SHP77 treated with DMSO at 0.1 percent for 48 hours (cell line): ENCODE measurements at regions not wholly inside any gene's neighbourhood (a gene's known extent, or its start where the extent isn't known, plus 50 kb on each side); places are given as distances from the start of the nearest gene placed in this dataset.
"Not testable (repeated sequence)": the region's sequence is repeated elsewhere in the genome, so short reads cannot be mapped to it uniquely, and the experiment has no call there.

Experiments used
- DNase-seq: peaks from one replicate; lab custom pipeline; 2025; lab: John Stamatoyannopoulos, UW

DNA sequence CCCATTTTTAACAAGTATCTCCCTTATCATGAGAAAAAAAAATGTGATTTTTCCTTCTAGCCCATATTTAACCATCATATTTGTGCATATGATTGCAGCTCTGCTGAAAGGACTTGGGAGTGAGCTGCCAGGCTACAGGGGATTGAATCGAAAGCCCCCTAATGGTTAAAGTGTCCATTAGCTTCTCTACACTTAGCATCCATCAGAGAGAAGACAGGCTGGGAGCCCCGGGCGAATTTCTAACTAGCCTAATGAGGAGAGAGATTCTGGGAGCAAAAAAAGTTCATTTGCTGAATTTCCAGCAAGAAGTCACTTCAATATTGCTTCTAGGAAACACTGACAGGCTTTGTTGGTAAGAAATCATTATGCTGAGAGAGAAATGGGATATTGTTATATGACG, 848.8 kb downstream of the TDRD15 start:
- no peak for DNase-seq

DNA sequence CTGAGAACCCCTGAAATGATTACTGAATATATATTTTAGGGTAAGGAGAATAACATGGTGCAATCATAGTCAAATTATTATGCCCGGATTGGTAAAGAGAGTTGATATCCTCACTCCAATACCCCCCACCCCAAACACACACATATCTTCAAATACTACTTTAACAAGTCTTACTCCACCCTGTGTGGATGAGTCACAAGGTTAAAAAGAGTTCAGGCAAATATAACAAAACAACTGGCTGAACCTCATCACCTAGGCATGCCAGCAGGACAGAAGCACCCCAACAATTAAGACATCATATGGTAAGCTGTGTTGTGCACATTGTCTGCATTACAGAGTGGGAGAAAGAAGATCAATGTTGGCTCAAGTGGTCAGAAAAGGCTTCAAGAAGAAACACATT, 857.4 kb downstream of the TDRD15 start:
- DNase-seq = no peak

DNA sequence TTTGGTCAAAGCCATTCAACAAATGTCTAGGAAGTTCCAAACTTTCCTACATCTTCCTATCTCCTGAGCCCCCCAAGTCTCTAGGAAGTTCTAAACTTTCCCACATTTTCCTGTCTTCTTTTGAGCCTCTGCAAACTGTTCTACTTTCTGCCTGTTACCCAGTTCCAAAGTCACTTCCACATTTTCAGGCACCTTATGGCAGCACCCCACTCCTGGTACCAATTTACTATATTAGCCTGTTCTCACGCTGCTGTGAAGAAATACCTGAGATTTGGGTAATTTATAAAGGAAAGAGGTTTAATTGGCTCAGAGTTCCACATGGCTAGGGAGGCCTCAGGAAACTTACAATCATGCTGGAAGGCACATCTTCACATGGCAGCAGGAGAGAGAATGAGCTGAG, 869.2 kb downstream of the TDRD15 start:
- DNase-seq = no peak

DNA sequence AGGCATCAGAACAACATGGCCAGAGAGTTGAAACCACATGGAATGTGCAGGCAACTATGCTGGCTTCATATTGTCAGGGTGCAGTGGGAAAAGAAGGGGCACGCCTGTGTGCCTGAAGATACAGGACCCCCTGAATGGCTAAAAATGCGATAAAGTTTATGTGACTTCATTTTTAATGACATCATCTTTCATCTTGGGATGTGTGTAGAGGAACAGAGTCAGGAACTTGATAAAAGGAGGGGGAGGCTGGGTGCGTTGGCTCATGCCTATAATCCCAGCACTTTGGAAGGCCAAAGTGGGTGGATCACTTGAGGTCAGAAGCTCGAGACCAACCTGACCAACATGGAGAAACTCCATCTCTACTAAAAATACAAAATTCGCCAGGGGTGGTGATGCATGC, 872.6 kb downstream of the TDRD15 start:
- no peak for DNase-seq

DNA sequence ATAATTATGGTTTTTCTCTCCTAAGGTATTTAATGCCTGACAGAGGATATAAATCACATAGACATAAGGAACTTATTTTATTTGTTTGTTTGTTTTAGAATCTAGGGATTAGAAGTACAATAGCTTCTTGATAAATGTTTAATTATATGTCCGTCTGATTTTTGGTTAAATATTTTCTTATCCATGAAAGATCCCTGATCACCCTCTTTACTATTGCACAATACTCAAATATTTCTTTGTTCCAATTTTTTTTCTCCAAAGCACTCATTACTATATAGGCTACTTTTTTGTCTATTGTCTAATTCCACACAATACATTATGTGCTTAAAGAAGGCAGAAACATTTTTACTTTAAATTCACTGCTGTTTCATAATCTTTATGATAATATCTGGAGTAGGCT, 875.8 kb downstream of the TDRD15 start:
- no peak for DNase-seq

DNA sequence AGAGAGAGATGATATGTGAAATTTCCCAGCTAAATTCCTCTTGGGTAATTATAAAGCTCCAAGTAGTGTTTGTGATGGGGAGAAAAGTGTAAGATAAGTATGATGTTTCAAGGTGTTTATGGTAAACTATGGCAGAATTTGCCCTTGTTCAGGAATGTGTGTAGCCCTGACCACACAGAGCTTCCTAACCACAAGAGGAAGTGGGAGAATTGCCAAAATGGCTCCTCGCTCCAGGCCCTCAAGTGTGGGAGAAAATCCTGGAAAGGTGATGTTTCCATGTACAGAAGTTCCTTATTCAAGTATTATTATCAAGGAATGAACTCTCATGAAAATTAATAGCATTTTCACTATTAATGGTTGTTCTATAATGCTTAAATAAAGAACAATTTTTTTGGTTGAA, 878.3 kb downstream of the TDRD15 start:
- no peak for DNase-seq

DNA sequence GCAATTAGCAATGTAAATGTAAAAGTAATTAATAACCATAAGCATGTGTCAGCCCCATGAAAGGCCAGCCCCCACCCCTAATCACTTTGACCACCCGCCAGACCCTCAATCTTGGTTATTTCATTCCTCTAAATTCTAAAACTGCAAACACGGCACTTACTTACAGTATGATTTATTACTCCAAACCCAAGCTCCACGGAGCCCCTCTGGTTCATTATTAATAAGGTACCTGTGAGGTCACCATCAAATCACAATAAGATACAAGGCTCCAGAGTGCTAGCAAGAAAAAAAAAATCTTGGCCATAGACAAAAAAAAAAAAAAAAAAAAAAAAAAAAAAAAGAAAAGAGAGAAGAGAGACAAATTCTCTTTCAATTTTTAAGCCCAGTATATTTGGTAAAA, 879.5 kb downstream of the TDRD15 start:
- no peak for DNase-seq

DNA sequence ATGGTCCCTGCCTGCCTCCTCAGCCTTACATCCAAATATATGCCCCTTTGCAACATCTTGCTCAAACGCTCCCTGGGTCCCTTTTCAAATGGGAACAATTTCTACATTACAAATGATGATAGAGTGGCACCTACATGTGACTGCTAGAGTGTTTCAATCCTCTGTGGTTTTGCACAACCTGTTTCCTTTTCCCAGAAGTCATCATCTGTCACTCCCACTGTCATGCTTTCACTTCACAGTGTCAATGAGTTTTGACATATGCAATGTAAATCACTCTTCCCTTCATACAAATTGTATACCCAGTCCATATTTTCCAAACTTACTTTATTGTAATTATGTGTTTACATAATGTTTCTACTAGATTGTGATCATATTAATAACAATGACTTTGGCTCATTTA, 887.3 kb downstream of the TDRD15 start:
- DNase-seq = no peak

DNA sequence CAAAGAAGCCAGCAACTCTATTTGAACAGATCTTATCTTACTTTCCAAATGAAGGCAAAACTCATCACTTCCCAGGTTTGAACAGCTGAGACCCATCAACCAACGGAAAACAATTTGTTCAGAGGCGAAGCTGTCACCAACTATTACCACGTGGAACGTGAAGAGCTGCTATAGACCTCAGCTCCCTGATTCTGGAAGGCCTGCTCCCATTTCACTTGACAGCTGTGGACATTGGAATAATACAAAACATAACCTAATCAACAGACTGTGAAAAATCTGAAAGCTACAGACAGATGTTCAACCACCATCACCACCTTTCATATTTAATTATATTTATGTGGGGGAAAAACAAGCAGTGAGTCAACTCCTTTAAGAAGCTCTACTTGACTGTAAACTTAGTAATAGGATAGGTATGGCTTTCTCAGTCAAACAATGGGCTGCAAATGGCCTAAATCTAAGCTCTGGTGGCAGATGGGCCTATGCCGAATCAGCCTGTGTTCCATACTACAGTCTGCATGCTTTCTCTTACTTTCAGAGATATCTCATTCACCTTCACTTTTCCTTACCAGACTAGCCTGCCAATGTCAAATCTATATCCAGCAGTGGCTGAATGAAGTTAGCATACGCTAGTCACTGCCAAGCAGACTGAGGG, 896.4 kb downstream of the TDRD15 start:
- peak; percentile 30 for DNase-seq

DNA sequence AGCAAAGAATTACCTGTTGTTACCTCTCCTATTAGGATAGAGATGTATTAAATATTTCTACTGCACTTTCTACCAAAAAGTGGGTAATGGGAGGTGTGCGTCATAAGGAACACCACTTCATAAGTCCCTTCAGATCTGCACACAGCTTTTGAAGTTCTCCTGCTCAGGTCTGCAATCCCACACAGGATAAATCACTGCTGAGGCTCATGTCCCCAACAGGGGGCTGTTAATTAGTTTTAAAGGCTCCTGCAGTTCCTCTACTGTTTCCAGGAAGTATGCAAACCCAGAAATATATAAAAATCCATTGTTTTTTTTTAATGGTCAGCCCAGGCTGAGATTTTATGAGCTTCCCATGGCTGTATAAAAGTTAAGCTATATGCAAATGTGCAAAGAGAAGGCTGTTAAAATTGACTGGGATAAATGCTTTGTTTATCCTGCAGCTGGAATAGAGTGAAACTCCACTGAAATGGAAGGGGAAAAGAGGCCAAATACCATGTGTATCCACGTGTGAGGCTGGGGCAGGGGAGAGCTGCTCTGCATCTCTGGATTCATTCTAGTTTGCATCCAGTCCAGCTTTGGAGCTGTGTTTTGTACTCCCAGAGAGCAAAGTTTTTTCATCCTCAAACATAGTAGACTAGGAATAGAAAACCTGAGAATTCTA, 903.7 kb downstream of the TDRD15 start:
- no peak for DNase-seq

DNA sequence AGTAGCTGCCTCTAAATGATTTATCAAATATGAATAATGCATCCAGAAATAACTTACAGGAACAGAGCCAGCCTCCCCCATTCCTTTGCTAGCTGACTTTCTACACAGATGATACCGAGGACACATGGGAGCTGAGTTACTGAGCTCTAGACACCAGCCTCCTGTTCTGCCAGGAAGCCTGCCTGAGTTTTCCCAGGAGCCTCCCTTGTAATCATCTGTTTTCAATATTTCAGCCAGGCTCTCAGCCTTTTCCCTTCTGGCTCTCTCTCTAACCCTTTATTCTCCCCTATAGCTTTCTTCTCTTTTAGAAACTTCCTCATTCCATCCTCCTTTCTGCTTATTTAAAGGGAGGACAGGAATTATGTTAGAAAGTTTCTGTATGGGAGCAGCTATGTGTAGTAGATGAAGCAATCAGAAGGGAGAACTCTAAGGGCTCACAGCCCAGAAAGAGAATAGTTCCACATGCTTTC, 911.6 kb downstream of the TDRD15 start:
- DNase-seq = no peak

DNA sequence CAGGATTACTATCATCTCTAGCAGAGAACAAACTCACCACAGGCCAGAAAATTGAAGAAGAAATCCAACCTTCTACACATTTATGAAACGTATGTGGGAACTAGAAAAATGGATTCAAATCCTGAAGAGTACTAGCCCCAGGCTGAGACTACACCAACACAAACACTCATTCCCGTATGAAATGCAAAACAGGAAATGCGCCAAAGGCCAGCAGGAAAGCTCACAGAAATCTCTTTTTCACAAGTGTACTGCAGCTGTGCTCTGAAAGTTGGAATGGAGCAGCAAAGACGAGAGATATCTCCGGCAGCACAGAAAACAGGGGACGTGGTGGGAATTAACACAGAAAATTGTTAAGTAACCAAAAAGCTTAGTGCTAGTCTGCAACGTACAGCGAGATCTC, 913.5 kb downstream of the TDRD15 start:
- no peak for DNase-seq

DNA sequence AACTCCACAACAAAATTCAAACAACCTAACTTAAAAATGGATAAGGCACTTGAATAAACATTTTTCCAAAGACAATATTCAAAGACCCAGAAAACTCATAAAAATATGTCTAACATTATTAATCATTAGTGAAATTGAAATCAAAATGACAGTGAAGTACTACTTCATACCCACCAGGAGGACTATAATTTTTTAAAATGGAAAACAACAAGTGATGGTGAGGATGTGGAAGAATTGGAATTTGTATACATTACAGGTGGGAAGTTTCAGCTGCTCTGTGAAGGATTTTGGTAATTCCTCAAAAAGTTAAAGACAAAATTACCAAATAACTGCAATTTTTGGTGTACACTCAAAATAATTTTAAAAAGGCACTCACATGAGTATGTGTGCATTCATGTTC, 920.0 kb downstream of the TDRD15 start:
- no peak for DNase-seq

DNA sequence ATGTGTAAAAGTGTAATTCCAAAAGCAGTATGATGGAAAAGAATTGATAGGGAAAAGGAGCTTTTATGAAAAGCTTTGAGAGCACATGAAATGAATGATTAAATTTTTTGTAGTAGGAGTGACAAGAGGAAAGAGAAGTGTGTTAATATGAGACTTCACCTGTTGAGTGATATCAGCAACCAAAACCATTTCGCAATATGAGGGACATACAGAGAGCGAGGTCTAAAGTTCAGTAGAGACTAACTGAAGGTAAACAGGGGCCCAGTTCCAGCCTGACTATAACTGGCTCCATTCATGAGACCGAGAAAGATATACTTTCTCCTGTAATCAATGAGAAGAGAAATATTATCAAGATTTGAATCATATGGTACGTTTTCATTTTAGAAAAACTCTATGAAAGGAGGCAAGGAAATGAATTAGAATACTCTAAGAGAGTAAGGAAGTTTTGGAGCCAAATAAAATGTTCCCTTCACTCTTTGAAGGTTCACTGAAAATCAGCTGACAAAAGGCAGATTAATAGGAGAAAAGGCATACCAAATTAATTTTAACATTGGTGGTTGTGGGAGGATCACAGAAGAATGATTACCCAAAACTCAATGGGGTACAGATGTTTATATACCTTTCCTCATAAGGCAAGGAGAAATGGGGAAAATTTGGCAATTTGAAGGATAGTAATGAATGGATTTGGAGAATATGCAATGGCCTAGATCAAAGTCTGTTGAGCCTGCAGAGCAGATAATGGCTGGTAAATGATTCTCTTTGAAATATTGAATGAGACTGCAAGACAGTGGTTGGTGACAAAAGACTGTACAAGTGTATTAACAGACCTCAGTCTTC, 932.2 kb downstream of the TDRD15 start:
- DNase-seq = no peak

DNA sequence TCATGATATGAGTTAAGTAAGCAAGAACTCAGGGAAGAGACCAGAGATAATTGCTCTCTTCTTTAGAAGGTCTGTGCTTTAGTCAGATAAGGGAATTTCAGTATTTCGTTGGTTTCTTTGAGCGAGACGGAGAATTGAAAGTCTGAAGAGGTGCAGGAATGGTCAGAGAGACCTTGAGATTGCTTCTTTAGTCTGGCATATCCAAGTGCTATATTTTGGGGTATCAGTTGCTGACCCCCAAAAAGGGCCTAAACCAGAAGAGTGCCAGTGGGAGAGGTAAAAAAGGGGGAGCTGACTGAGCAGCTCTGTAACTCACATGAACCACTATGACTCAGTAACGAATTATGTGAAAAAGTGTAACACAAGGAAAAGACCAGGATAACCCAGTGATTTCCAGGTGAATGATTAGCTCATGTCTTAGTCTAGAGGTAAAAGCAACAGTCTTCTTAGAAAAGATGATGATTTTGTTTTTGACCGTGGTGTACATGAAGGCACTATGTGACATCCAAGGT, 932.9 kb downstream of the TDRD15 start:
- DNase-seq = no peak

DNA sequence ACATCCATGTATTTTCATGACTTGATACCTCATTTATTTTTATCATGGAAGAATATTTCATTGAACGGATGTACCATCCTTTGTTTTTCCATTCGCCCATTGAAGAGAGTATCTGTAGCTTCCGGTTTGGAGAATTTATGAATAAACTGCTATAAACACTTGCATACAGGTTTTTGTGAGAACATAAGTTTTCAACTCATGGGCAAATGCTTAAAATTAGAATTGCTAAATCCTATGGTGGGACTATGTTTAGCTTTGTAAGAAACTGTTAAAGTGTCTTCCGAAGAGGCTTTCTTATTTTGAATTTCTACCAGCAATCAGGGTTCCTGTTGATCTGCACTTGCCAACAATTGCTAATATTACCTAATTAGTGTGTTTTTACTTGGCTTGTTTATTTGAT, 938.9 kb downstream of the TDRD15 start:
- DNase-seq = no peak

DNA sequence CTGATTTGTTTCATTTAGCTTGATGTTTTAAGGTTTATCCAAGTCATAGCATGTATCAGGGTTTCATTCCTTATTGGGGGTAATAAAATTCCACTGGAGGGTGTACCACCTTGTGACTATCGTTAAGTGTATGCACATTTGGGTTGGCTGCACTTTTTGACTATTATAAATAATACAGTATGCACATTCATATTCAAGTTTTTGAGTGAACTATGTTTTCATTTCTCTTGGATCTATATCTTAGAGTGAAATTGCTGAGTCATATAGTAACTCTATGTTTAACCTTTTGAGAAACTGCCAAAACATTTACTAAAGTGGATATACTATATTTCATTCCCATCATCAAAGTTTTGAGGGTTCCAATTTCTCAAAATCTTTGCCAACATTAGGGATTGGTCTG, 952.7 kb downstream of the TDRD15 start:
- no peak for DNase-seq

DNA sequence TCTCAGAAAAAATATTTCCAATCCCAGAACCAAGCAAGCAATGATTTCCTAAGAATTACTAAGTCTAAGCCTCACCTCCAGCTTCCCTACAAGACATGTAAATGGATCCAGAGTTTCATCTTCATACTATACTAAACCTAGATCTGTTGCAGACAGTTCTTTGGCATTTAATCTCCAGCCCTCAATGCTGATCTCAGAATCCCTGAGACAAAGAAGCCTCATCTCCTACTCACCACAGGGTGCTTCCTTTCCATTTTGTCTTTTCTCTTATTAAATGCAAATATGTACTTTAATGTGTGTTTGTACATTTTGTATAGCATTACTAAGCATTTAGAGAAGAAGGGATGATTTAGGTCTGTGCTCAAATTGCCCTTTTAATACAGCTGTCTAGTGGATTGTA, 954.9 kb downstream of the TDRD15 start:
- DNase-seq = no peak

DNA sequence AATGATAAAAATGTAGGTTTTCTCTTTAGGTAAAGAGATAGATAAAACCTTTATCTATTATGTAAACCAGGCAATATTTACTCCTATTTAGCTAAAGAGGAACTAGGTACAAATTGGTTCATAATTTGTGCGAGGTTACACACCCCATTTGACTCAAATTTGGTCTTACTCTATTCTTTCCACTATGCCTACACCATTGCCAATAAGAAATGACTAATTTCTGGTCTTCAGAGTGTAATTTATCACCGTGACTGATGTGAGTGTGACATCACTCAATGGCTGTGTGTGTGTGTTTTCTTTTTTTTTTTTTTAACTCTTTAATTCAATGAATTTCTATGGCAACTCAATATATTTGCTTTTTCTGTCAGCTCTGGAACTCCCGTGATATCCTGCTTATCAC, 955.8 kb downstream of the TDRD15 start:
- no peak for DNase-seq

DNA sequence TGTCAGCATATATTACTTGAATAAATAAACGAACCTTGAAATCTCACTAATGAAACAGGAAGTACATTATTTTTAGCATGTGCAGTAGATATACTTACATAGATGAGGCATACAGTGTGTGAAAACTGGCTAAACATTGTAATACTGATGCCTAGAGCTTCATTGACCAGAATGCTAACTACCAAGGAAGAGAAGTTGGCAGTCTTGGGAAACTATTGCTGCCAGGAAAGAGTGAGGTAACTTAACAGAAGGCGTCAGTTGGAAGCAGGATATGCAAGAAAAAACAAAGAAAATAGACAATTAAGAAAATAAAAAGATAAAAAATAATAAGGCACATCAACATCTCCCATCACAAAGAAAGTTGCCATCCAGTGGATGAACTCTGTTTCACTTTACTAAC, 963.0 kb downstream of the TDRD15 start:
- DNase-seq = no peak

DNA sequence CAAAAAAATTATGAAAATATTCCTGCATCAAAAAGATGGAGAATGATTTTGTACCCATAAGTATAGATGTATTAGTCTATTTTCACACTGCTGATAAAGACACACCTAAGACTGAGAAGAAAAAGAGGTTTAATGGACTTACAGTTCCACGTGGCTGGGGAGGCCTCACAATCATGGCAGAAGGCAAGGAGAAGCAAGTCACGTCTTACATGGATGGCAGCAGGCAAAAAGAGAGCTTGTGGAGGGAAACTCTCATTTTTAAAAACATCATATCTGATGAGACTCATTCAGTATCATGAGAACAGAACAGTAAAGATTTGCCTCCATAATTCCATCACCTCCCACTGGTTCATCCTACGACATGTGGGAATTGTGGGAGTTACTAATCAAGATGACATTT, 979.8 kb downstream of the TDRD15 start:
- DNase-seq = not testable (repeated sequence)

DNA sequence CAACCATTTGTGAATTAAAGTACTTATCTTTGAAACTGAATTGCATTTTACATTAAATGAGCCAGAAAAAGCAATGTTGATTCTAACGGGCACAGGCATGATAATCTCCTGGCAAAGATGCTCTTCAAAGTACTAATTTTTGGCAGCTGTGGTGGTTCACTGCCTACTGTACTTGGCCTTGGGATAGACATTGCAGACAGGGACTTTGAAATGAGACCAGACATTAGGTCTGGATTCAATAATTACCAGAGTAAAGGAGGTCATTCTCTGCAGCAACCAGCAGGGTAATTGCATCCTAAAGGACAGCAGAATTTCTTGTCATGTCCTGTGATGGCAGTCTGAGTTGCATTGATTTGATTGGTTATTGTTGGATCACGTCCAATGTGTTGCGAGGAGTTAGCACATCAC, 986.5 kb downstream of the TDRD15 start:
- peak; percentile 30 for DNase-seq

DNA sequence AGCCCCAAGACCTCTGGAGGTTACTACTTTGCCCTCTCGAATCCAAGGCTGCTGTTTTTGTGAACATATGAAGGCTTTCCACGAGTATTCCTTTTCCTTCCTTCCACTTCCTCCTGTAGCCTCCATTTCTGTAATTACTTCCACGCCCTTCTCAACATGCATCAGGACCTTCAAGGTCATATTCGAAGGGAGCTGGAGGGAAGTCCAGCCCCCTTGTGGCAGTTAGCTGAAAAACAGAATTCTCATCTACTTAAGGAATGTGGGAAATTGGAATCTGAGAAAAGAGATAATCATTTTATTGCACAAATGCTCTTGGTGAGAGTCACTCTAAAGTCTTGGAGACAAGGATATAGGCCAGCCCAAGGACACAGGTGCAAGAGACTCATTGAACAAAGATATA, 1000.2 kb downstream of the TDRD15 start:
- DNase-seq = no peak
